Esophagus squamous epithelium (tissue), 4 donors: ENCODE measurements at regions not wholly inside any gene's neighbourhood (a gene's known extent, or its start where the extent isn't known, plus 50 kb on each side); places are given as distances from the start of the nearest gene placed in this dataset.

Experiments used
- POLR2A ChIP-seq, 4 donors: fragments of 450-650 bp; IDR thresholded peaks; one replicate each; pipeline ENCODE4 v1.6.1; 2017; ENCODE audit warnings: antibody characterized with exemption in 4 of 4, mild to moderate bottlenecking in 4 of 4, moderate library complexity in 3 of 4
- TF ChIP-seq, protein P1 (sequence below), 6 experiments: fragments of 450-650 bp in 4 of 6; fragments of 200-600 bp in 2 of 6; sonication (generic) in 2 of 6; IDR thresholded peaks; one replicate each; pipeline ENCODE4 v1.5.1; 2016 to 2019; ENCODE audit warnings: antibody characterized with exemption in 6 of 6, mild to moderate bottlenecking in 4 of 6, moderate library complexity in 4 of 6

DNA sequence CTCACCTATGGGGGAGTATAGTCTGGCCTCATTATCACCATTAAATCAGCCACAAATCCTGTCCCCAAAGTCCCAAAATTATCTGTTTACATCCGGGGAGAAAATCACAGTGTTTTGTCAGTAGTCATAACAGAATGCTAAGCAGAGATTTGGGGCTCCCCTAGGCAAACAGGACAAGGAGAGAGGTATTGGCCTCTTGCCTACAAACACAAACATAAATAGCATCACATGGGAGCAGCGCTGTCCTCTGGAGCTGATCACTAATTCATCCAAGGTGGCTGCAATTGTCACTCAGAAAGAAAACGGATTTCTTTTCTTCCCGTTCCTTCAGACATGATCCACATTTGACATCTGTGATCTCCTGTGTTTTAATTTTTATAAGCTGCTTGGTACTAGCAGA lies 1028.1 kb downstream of the NTRK3 start:
- TF ChIP-seq, protein P1, sequence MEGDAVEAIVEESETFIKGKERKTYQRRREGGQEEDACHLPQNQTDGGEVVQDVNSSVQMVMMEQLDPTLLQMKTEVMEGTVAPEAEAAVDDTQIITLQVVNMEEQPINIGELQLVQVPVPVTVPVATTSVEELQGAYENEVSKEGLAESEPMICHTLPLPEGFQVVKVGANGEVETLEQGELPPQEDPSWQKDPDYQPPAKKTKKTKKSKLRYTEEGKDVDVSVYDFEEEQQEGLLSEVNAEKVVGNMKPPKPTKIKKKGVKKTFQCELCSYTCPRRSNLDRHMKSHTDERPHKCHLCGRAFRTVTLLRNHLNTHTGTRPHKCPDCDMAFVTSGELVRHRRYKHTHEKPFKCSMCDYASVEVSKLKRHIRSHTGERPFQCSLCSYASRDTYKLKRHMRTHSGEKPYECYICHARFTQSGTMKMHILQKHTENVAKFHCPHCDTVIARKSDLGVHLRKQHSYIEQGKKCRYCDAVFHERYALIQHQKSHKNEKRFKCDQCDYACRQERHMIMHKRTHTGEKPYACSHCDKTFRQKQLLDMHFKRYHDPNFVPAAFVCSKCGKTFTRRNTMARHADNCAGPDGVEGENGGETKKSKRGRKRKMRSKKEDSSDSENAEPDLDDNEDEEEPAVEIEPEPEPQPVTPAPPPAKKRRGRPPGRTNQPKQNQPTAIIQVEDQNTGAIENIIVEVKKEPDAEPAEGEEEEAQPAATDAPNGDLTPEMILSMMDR (IDR thresholded peaks at IDR 0.05), result no peak
- TF ChIP-seq POLR2A (IDR thresholded peaks at IDR 0.05), result no peak
